ENCODE measurements at regions not wholly inside any gene's neighbourhood (a gene's known extent, or its start where the extent isn't known, plus 50 kb on each side); places are given as distances from the start of the nearest gene placed in this dataset.

GRCh38 chr18:24840051-24840450, 379.6 kb downstream of the HRH4 start:
- DNase-seq (ENCODE audit: low read depth), result peak; percentile 1
- no peak overlapping the region for H3K4me3 ChIP-seq (ENCODE audit: control insufficient read depth, low read depth, low read length)
- no peak for TF ChIP-seq CTCF (conservative IDR thresholded peaks at IDR 0.05; ENCODE audit: control insufficient read depth, insufficient read depth, low read depth, low read length)

- no peak overlapping the region for H3K4me3 ChIP-seq (ENCODE audit: control insufficient read depth, low read depth, low read length)
- no peak for TF ChIP-seq CTCF (conservative IDR thresholded peaks at IDR 0.05; ENCODE audit: control insufficient read depth, insufficient read depth, low read depth, low read length)
Observed at GRCh38 chr18:24840640-24841039, 380.2 kb downstream of the HRH4 start.

DNA sequence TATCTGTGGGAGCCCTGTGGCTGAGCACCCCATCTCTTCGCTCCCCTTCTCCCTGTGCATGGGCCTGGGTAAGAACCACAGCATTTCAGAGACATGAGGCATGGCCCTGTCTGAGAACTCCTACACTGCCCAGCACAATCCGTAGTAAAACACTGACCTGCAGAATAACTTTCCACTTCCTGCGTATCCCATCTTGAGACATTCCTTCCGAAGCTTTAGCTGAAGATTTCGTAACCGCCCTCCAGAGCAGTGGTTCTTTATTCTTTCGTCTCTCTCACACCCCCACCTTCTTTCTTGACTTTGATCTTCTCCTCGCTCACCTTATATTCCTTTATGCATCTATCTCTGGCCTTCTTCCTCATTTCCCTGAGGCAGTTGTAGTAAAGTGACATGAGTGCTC, 381.1 kb downstream of the HRH4 start:
- TF ChIP-seq CTCF (conservative IDR thresholded peaks at IDR 0.05; ENCODE audit: control insufficient read depth, insufficient read depth, low read depth, low read length), result no peak
- no peak for DNase-seq (ENCODE audit: low read depth)

More at GRCh38 chr18:24840640-24841039, 380.2 kb downstream of the HRH4 start:
- no peak for DNase-seq (ENCODE audit: low read depth)

DNA sequence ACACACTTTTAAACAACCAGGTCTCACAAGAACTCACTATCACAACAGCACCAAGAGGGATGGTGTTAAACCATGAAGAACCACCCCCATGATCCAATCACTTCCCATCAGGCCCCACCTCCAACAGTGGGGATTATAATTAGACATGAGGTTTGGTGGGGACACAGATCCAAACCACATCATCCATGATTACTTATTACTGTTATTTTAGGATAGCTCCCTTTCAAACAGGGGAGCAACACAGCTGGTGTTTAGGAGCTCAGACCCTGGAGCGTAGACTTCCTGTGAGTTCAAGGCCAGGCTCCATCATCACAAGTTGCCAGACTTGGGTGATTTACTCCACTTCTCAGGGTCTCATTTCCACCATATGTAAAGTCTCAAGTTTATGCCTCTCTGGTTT, 382.7 kb downstream of the HRH4 start:
- no peak for TF ChIP-seq CTCF (conservative IDR thresholded peaks at IDR 0.05; ENCODE audit: control insufficient read depth, insufficient read depth, low read depth, low read length)
- no peak overlapping the region for H3K4me3 ChIP-seq (ENCODE audit: control insufficient read depth, low read depth, low read length)
- no peak for DNase-seq (ENCODE audit: low read depth)

More for the DNA sequence above, 381.1 kb downstream of the HRH4 start:
- H3K4me3 ChIP-seq (ENCODE audit: control insufficient read depth, low read depth, low read length), result no peak overlapping the region

- no peak overlapping the region for H3K4me3 ChIP-seq (ENCODE audit: control insufficient read depth, low read depth, low read length)
- TF ChIP-seq CTCF (conservative IDR thresholded peaks at IDR 0.05; ENCODE audit: control insufficient read depth, insufficient read depth, low read depth, low read length), result no peak
- DNase-seq (ENCODE audit: low read depth), result no peak
Observed at GRCh38 chr18:24846138-24846537, 385.7 kb downstream of the HRH4 start.

- DNase-seq (ENCODE audit: low read depth), result no peak
- TF ChIP-seq CTCF (conservative IDR thresholded peaks at IDR 0.05; ENCODE audit: control insufficient read depth, insufficient read depth, low read depth, low read length), result no peak
- no peak overlapping the region for H3K4me3 ChIP-seq (ENCODE audit: control insufficient read depth, low read depth, low read length)
Observed at GRCh38 chr18:24850532-24850931, 390.1 kb downstream of the HRH4 start.

GRCh38 chr18:24853076-24853475, 392.6 kb downstream of the HRH4 start:
- DNase-seq (ENCODE audit: low read depth), result no peak
- no peak for TF ChIP-seq CTCF (conservative IDR thresholded peaks at IDR 0.05; ENCODE audit: control insufficient read depth, insufficient read depth, low read depth, low read length)
- H3K4me3 ChIP-seq (ENCODE audit: control insufficient read depth, low read depth, low read length), result no peak overlapping the region

Measured in fibroblast of mammary gland (primary cell).